Stimulated activated CD4-positive, alpha-beta T cell treated with anti-CD3 and anti-CD28 coated beads, Interleukin-4, amount 100 ng/mL, for 1 hour (primary cell): ENCODE measurements at regions not wholly inside any gene's neighbourhood (a gene's known extent, or its start where the extent isn't known, plus 50 kb on each side); places are given as distances from the start of the nearest gene placed in this dataset.

ENCODE experiments used
- DNase-seq: peaks from one replicate; pipeline ENCODE4 v3.0.0-alpha.2; 2020

DNA sequence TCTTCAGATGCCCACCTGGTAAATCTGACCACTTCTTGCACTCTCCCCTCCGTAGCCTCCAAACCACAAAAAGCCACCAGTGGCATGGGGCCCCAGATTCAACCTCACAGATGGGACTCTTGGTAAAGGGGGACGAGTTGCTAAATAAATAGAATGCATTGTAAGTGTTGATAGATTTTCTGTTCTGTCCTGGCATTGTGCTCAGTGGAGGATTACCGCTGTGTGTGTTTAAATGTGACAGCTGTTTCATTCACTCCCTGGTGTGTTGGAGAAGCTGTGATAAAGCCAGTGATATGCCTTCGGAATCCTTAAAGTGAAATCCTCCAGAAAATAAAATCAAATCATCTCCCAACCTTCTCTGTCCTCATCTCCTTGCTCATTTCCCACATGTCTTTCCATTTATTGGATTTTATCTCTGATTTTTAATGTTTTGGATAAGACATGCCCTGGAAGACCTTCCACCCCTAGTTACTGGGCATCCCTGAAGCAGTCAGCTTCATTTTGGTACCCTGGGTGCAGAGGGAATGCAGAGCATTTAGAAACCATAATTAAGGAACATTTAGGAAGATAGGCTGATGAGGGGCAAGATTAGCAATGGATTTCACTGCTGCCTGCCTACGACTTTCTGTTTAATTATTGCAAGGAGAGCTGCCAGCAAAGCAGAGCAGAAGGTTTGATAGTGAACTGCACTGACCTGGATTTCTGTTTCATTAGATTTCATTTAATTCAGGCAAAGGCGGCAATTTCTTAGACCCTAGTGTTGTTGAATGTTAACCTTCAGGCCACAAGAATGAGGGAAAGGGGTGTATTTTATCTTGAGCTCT is 460.9 kb upstream of the KIRREL3 start:
- DNase-seq: no peak

- DNase-seq: no peak
Measured at GRCh38 chr11:127458561-127458960, 458.0 kb upstream of the KIRREL3 start.

DNA sequence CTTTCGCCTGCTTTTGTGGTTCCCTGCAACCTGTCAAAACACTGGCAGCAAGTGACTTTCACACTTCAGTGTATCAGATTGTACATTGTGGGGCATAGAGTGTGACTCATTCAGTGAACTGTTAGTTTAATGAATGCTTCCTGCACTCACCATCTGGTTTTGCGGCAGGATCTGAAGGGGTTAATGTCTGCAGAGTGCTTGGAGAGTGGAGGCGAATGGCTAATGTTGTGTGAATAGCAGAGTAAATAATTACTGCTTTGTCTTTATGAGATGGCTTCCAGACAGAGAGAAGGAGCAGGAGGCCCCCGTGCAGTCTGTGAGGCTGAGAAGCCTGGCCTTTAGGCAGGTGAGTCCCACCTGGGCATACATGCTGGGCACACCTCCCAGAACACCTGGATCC is 454.3 kb upstream of the KIRREL3 start:
- no peak for DNase-seq

DNA sequence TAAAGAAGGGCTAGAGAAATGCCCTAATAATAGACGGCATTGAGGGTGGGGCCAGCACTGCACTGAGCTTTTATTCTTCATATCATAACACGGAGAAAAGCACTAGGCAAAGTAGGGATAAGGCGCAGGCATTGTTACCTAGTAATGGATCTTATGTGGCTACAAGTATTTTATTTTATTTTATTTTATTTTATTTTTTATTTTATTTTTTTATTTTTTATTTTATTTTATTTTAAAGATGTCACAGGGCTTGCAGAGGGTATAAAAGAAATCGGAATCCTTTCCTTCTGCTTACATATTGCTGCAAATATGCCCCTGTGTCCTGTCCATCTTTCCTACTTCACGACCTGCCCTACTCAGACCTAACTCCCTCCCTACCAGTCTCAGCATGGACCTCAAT is 452.0 kb upstream of the KIRREL3 start:
- no peak for DNase-seq

DNA sequence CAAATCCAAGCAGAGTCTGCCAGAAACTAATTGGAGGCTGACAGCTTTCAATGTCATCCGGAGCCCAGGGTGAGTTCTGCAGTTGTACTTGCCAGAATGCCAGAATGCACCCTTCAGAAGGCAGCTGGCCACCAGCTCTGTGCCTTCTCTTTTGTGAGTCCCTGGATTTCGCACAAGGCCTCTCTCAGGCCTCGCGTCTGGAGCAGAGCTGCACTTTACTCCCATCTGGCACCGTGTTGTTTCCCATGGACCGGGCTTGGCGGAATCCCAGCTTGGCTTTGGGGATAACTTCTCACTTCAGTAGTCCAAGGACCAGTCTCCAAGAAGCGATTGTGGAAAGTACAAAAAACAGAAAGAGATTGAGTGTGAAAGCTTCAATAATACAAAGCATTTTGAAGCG is 451.3 kb upstream of the KIRREL3 start:
- no peak for DNase-seq

DNA sequence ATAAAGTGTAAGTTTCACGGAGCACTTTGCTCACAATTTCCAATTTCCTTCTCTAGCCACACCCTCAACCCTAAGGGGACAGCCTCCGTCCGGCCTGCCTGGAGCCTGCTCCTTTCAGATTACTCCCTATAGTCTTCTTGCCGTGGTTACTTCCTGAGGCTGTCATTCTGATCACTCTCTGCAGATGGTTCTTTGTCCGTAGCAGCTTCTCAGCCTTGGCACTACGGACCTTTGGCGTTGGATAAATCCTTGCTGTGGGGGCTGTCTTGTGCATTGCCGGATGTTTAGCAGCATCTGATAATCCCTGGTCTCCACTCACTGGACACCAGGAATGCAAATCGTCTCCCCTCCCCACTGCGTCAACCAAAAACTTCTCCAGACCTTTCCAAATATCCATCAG is 447.5 kb upstream of the KIRREL3 start:
- no peak for DNase-seq

DNA sequence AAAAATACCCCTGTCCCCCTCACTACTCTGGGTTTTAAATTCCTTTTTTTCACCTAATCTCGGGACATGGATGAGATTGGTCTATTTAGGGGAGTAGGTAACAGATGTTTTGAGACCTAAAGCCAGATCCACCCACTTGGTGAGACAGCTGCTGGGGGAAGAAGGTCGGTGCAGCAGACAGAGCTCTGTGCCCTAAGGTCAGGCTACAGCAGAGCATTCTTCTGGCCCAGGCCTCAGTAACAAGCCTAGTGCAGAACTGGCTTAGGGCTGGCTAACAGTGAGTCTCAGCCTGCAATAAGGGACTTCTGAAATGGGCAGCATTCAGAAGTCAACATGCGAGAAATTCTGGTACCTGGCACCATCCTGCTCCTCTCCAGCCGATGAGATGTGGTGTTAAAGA is 444.9 kb upstream of the KIRREL3 start:
- no peak for DNase-seq

DNA sequence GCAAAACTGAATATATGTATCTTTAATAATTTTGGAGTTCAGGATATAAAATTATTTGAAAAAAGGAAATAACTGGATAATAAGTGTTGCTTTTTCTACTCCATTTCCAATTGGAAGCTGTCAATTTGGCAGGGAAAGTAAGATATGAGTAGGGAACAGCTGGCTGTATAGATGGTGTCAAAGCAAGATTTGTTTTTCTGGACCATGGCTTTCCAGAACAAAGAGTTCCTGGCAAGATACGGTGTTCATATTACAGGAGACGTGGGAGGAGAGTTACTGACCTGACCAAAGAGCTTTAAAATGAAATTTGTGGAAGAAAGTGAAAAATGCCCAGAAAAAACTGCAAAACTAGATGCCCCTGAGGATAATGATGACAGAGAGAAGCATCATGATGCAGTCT is 442.7 kb upstream of the KIRREL3 start:
- DNase-seq: no peak

DNA sequence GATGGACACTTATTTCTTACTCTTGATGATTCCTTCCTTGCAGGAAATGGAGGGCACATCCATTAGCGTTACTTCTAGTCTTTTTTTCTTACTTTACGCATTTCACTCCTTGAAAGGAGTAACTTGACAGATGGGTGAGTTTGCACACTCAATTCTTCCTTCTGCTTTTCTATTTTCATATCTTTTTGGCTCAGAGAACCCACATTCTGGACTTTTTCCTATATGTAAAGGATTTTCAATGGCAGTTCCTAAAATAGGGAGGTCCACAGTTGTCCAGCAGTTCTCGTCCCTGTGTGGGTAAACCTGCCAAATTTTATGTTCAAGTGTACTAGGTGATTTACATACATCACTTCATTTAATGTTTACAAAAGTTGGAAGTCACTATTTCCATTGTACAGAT is 440.0 kb upstream of the KIRREL3 start:
- DNase-seq: no peak

DNA sequence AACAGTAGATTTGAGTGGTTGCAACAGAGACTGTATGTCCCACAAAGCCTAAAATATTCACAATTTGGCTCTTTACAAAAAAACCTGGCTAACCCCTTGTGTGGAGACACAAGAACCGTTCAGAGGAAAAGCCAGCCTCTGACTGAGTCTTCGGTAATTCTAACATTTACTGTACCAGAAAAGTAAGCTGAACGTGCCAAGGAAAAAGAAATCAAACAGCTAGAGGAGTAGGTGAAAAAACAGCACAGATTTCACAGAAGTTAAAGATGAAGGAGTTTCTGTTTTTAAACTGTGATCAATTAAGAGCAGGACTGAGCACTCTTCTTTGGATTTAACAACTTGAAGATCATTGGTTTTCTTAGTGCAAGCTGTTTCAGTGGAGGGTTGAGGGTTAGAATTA is 424.7 kb upstream of the KIRREL3 start:
- no peak for DNase-seq

DNA sequence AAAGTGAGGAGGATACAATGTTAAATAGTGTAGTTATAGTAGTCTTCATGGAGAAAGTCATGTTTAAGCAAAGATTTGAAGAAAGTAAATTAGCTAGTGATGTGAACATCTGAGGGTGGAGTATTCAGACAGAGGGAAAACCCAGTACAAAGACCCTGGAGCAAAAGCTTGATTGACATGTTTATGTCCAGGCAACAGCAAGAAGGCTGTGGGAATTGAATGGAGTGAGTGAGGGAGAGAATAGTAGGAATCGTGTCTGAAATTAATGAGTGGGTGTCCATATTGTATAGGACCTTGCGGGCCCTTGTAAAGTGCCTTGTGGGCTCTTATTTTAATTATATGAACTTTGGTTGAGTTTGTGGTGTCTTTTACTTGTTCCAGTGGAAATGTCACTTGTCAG is 424.1 kb upstream of the KIRREL3 start:
- DNase-seq: no peak

GRCh38 chr11:127420139-127420538 is 419.6 kb upstream of the KIRREL3 start:
- no peak for DNase-seq

- no peak for DNase-seq
Measured at GRCh38 chr11:127412722-127413380, 412.3 kb upstream of the KIRREL3 start.

DNA sequence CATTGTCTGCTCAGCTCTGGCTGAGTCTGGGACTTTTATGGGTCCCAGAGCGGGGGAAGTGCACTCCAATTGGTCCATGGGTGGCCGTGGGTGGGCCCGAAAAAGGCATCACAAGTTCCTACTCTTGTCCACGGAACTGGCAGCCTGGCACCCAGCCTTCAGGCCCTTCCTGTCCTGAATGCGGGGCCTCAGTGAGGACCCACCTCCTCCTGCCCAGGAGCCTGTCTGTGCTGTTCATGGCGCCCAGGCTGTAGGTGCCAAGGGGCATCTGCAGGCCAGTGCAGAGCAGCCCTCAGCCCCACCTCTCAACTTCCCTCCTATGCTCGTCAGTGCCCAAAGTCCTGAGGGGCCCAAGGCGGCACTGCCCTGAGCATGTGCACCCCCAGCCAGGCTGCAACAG is 411.7 kb upstream of the KIRREL3 start:
- DNase-seq: no peak

DNA sequence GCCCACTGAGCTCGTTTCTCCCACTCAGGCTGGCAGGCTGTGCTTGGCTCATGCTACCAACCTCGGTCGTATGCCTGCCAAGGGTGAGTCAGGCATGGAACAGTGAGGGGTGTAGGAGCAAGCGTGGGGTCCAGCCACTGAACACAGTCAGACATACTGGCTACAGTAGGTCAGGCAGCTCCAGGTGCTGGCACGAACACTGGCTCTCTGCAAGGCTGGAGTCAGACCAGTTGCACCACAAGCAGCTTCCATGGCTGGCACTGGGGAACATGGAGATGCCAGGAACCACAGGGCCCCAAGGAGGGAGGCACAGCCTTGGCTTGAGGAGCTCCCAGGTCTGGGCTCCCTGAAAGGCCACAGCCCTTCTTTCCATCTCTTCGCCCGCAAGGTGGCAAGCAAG is 410.7 kb upstream of the KIRREL3 start:
- DNase-seq: no peak

- no peak for DNase-seq
Measured at GRCh38 chr11:127395034-127395433, 394.5 kb upstream of the KIRREL3 start.

- no peak for DNase-seq
Measured at GRCh38 chr11:127393460-127393997, 393.0 kb upstream of the KIRREL3 start.

DNA sequence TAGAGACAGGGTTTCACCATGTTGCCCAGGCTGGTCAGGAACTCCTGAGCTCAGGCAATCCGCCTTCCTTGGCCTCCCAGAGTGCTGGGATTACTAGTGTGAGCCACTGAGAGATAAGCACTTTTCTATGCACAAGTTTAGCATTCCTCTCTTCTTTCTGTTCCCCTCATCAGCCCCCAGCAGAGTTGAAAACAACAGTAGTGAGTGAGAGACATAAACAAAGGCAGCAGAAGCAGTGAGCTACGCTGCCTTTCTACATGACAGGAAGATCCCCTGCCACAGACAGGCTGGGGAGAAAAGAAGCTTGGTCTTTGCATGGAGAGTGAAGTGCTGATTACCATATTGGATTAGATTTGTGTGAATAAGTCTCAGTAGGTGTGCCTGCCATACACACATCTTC is 392.0 kb upstream of the KIRREL3 start:
- DNase-seq: no peak

DNA sequence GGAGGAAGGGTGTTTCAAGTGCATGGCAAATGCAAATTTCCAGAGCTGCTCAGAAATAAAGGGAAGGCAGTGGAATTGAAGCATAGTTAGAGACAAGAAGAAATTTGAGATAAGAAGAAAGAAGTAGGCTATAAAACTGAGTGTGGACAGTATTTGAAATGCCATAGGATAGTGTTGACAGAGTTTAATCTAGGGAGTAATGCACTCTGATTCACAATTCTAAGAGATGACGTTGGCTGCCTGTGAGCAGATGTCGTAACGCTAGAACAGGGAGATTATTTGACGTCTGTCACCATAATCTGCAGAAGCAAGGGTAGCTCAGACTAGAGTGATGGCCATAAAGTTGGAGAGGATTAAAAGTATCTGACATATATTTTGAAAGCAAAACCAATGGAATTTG is 389.9 kb upstream of the KIRREL3 start:
- DNase-seq: no peak

- no peak for DNase-seq
Measured at GRCh38 chr11:127385071-127385470, 384.5 kb upstream of the KIRREL3 start.

DNA sequence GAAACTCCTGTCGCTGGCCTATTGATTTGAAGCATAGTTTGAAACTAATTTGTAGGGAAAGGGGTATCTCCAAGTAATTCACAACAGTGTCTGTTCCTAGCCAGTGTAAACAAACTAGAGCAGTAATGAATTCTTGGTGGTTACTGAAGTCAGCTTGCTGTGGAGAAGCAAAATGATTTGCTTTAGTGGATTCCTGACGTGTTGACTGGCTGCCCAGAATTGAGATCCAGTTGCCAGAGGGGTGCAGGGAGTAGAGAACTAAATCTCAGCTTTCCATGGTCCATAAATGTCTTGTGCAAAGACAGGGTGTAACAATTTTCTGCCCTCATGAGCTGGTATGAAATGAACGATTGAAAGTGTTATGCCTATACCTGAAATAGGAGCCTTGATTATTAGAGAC is 382.5 kb upstream of the KIRREL3 start:
- DNase-seq: no peak

GRCh38 chr11:127381247-127381646 is 380.7 kb upstream of the KIRREL3 start:
- DNase-seq: no peak

DNA sequence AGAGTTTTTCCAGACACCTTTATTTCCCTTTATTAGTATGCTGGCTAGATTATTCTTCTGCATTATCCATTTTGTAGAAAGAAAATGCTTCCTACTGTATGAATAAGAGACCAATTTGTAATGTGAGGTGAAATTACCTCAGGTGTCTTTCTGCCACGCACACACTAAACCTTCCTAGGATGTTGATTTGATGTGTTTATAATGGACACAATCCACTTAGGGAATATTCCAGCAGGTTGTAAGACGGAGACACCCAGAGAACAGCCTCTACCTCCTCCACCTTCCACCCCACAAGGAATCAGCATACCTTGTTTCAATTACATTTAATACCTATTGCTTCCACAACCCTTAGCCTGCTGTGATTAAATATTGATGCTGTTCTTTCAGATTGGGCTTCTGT is 379.1 kb upstream of the KIRREL3 start:
- no peak for DNase-seq

- no peak for DNase-seq
Measured at GRCh38 chr11:127376301-127376700, 375.7 kb upstream of the KIRREL3 start.

DNA sequence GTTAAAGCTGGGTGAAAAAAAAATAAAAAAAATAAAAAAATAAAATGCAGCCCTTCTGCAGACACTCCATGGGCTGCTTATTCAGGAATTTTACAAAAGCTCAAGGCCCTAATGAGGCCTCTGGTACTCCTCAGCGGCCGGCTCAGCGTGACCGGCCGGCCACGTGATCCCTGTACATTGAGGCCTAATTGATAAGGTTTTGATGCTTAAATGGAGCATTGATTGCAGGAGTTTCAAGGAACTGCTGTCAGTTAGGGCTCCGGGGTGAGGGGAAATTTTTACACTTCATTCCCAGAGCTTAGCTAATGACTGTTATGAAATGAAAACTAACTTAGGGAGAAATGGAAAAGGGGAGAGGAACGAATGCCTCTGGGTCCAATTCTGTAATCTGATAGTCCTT is 368.8 kb upstream of the KIRREL3 start:
- no peak for DNase-seq
